GM12878 (cell line): ENCODE measurements at regions not wholly inside any gene's neighbourhood (a gene's known extent, or its start where the extent isn't known, plus 50 kb on each side); places are given as distances from the start of the nearest gene placed in this dataset.

Experiments
- ATAC-seq: fragments of 200-7000 bp; cut with Tn5 transposase; 3 replicates; pipeline ENCODE4 v1.9.1; 2020; ENCODE audit warnings: mild to moderate bottlenecking, moderate library complexity
- BruUV-seq: library from RNA; stranded (reverse); fragments of 400-500 nt; replicated peaks from 2 replicates; lab custom pipeline; 2021; lab: Mats Ljungman, UMichigan
- CTCF ChIA-PET: fragments of 300-600 bp; sonication (Branson Sonifier 250); formaldehyde crosslinking; extraction: SDS; loops from one replicate; lab custom pipeline; 2021; ENCODE audit warnings: inconsistent platforms; lab: Yijun Ruan, JAX
- POLR2A ChIA-PET: fragments of 350-600 bp; formaldehyde crosslinking; extraction: SDS; loops from one replicate; lab custom pipeline; 2021; ENCODE audit warnings: inconsistent platforms; lab: Charles Lee
- RAD21 ChIA-PET: fragments of 300-600 bp; sonication (Branson Sonifier 250); formaldehyde crosslinking; loops from one replicate; lab custom pipeline; 2023; ENCODE audit warnings: antibody characterized with exemption; ENCODE audit not compliant: unreplicated experiment; lab: Charles Lee
- SMC1A ChIA-PET: fragments of 300-600 bp; sonication (Branson Sonifier 250); formaldehyde crosslinking; loops from one replicate; lab custom pipeline; 2023; ENCODE audit not compliant: unreplicated experiment, uncharacterized antibody; lab: Charles Lee
- DNase-seq: peaks from one replicate; pipeline ENCODE4 v3.0.0-alpha.2; 2011; ENCODE audit warnings: low read depth, low spot score
- FAIRE-seq: peaks from 3 replicates; lab custom pipeline; 2011; peaks lifted over from hg19 to GRCh38; lab: Jason Lieb, UNC
- H2AFZ ChIP-seq: 2 replicates; pipeline ENCODE4 v1.6.0; 2011; ENCODE audit warnings: low read depth, low read length, control low read depth; ENCODE audit not compliant: control insufficient read depth
- H3K27ac ChIP-seq: 2 replicates; pipeline ENCODE4 v1.5.1; 2011; ENCODE audit warnings: control low read depth; ENCODE audit not compliant: control insufficient read depth, insufficient read depth
- H3K27me3 ChIP-seq, 2 experiments: replicated peaks in 1 of 2; 2 replicates each; pipeline versions ENCODE4 v1.6.0 to v1.6.1; 2011; ENCODE audit warnings: low read length in 1 of 2; ENCODE audit not compliant: control insufficient read depth in 2 of 2, insufficient read depth in 2 of 2
- H3K36me3 ChIP-seq, 2 experiments: 2 replicates each; pipeline ENCODE4 v1.5.1; 2011; ENCODE audit warnings: low read length in 1 of 2; ENCODE audit not compliant: control insufficient read depth in 2 of 2, insufficient read depth in 2 of 2
- H3K4me1 ChIP-seq: 2 replicates; pipeline ENCODE4 v1.6.1; 2011; ENCODE audit warnings: mild to moderate bottlenecking, low read length, moderate library complexity, mixed read lengths; ENCODE audit not compliant: control insufficient read depth, insufficient read depth
- H3K4me2 ChIP-seq: 2 replicates; pipeline ENCODE4 v1.6.0; 2011; ENCODE audit warnings: control low read depth; ENCODE audit not compliant: control insufficient read depth, insufficient read depth
- H3K4me3 ChIP-seq: fragments of 200-600 bp; sonication (generic); 2 replicates; pipeline ENCODE4 v1.5.1; 2016
- H3K79me2 ChIP-seq: 2 replicates; pipeline ENCODE4 v1.6.0; 2011; ENCODE audit warnings: low read length; ENCODE audit not compliant: control insufficient read depth, insufficient read depth
- H3K9ac ChIP-seq: 2 replicates; pipeline ENCODE4 v1.8.0; 2011; ENCODE audit warnings: low read length, control low read depth, mixed read lengths; ENCODE audit not compliant: control insufficient read depth, insufficient read depth
- H3K9me3 ChIP-seq: replicated peaks from 3 replicates; pipeline ENCODE4 v1.5.1; 2011; ENCODE audit warnings: mild to moderate bottlenecking, low read length; ENCODE audit not compliant: control insufficient read depth, insufficient read depth
- H4K20me1 ChIP-seq: 2 replicates; pipeline ENCODE4 v1.6.0; 2011; ENCODE audit not compliant: control insufficient read depth, insufficient read depth
- ATF7 ChIP-seq: fragments of 450-650 bp; IDR thresholded peaks from 2 replicates; pipeline ENCODE4 v1.6.1; 2016; ENCODE audit warnings: low read depth, mild to moderate bottlenecking
- DPF2 ChIP-seq: fragments of 450-650 bp; IDR thresholded peaks from 2 replicates; pipeline ENCODE4 v1.6.1; 2017; ENCODE audit warnings: mild to moderate bottlenecking
- EED ChIP-seq: sonication (generic); IDR thresholded peaks from 2 replicates; pipeline ENCODE4 v1.6.1; 2016; ENCODE audit warnings: antibody characterized with exemption, low read depth
- FOXK2 ChIP-seq: fragments of 450-650 bp; IDR thresholded peaks from 2 replicates; pipeline ENCODE4 v1.6.1; 2017; ENCODE audit warnings: mild to moderate bottlenecking, moderate library complexity
- HCFC1 ChIP-seq: fragments of 150-350 bp; IDR thresholded peaks from 2 replicates; pipeline ENCODE4 v1.6.1; 2014; ENCODE audit warnings: low read length
- HDAC6 ChIP-seq: fragments of 200-600 bp; sonication (generic); IDR thresholded peaks from one replicate; pipeline ENCODE4 v1.8.0; 2017; ENCODE audit warnings: antibody characterized with exemption; ENCODE audit not compliant: unreplicated experiment
- IKZF2 ChIP-seq, 2 experiments: fragments of 450-650 bp; IDR thresholded peaks; 2 replicates each; pipeline ENCODE4 v1.6.1; 2017; ENCODE audit warnings: mild to moderate bottlenecking in 2 of 2, moderate library complexity in 2 of 2
- JUND ChIP-seq: IDR thresholded peaks from 2 replicates; pipeline ENCODE4 v1.6.1; 2012; ENCODE audit warnings: low read depth, mild to moderate bottlenecking, low read length, improper control_type of control experiment, moderate library complexity
- POLR2A ChIP-seq: IDR thresholded peaks from 2 replicates; pipeline ENCODE4 v1.6.1; 2011; ENCODE audit warnings: low read depth, mild to moderate bottlenecking, low read length
- POU2F2 ChIP-seq: IDR thresholded peaks from 3 replicates; pipeline ENCODE4 v1.6.1; 2011; ENCODE audit warnings: low read depth, mild to moderate bottlenecking, low read length, borderline replicate concordance
- RUNX3 ChIP-seq: IDR thresholded peaks from 2 replicates; pipeline ENCODE4 v1.6.1; 2012; ENCODE audit warnings: low read length, inconsistent platforms
- SMARCA5 ChIP-seq: fragments of 450-650 bp; IDR thresholded peaks from 2 replicates; pipeline ENCODE4 v1.6.1; 2017; ENCODE audit warnings: mild to moderate bottlenecking
- WGBS: methylation state at CpG from one replicate; pipeline ENCODE4 v1.1.6; 2016; ENCODE audit warnings: low lambda C conversion rate; ENCODE audit not compliant: insufficient replicate concordance, insufficient coverage; ENCODE audit errors: missing lambda C conversion rate; 5-methylcytosine and 5-hydroxymethylcytosine counted together
- in situ Hi-C: fragments of 300-500 bp; cut with MboI; formaldehyde crosslinking; loops from 9 replicates; pipeline ENCODE4 v1.14.3; 2018; ENCODE audit warnings: mixed read lengths
- intact Hi-C: fragments of 100-400 bp; cut with micrococcal nuclease; formaldehyde crosslinking; loops from one replicate; pipeline ENCODE4 v1.14.2; 2022; ENCODE audit not compliant: unreplicated experiment
- TF ChIP-seq, protein P1 (sequence below): fragments of 450-650 bp; IDR thresholded peaks from 2 replicates; pipeline ENCODE4 v1.6.1; 2018; ENCODE audit warnings: mild to moderate bottlenecking, low read depth, moderate library complexity; ENCODE audit not compliant: partially characterized antibody
- TF ChIP-seq, protein P2 (sequence below): IDR thresholded peaks from 2 replicates; pipeline ENCODE4 v1.6.1; 2012; ENCODE audit warnings: low read depth, low read length, improper control_type of control experiment
- TF ChIP-seq, protein P3 (sequence below), 3 experiments: IDR thresholded peaks in 2 of 3; conservative IDR thresholded peaks in 1 of 3; 2 replicates each; pipeline ENCODE4 v1.5.1; 2011; ENCODE audit warnings: low read depth in 3 of 3, low read length in 3 of 3, mild to moderate bottlenecking in 3 of 3, control low read depth in 2 of 3, moderate library complexity in 2 of 3, inconsistent platforms in 1 of 3, mixed read lengths in 1 of 3; ENCODE audit not compliant: control insufficient read depth in 2 of 3, insufficient read depth in 1 of 3; ENCODE audit errors: extremely low read depth in 1 of 3
- TF ChIP-seq, protein P4 (sequence below): fragments of 450-650 bp; IDR thresholded peaks from 2 replicates; pipeline ENCODE4 v1.6.1; 2017; ENCODE audit warnings: borderline replicate concordance

DNA sequence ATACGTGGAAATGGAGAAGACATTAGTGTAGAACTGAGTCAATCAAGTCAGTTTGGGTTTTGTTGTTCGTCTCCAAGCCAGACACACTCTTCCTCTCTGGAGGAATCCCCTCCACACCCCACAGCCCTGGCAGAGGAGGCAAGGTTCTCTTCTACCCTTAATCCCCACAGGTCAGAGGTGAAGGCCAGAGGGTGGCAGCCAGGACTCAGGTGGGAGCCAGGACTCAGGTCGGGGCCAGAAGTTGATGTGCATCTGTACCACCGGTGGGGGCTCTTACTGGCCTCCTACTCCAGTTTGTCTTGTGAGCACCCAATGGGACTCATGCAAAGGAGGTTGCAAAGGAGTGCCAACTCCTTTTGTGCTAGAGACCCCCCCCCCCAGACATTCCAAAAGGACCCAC, 126.4 kb downstream of the TBXT start:
- no peak overlapping the region for H3K4me3 ChIP-seq
- H3K79me2 ChIP-seq: no peaks in the 10 kb centered on the region
- ChIA-PET SMC1A (interaction anchor here (0.7 kb wide), 1 partner anchor 1770 kb away, joined by 4 read pairs; no protein-coding TSS in a partner anchor), POLR2A (no interaction called here), CTCF (interaction anchor here (1.5 kb wide), 1 partner anchor 18 kb away, joined by 4 read pairs; no protein-coding TSS in a partner anchor), RAD21 (no interaction called here)
- H3K4me2 ChIP-seq: no peak overlapping the region
- no peak for FAIRE-seq
- BruUV-seq: no TSS peak
- H2AFZ ChIP-seq: no peak overlapping the region
- H3K27me3 ChIP-seq: no peaks in the 10 kb centered on the region
- no peaks in the 10 kb centered on the region for H3K9me3 ChIP-seq
- H3K36me3 ChIP-seq: no peaks in the 10 kb centered on the region
- no peak overlapping the region for H3K27ac ChIP-seq
- in situ Hi-C loops (no loop called here), intact Hi-C loops (no loop called here)
- no peak for DNase-seq
- ATAC-seq: no peak
- TF ChIP-seq, protein P1, sequence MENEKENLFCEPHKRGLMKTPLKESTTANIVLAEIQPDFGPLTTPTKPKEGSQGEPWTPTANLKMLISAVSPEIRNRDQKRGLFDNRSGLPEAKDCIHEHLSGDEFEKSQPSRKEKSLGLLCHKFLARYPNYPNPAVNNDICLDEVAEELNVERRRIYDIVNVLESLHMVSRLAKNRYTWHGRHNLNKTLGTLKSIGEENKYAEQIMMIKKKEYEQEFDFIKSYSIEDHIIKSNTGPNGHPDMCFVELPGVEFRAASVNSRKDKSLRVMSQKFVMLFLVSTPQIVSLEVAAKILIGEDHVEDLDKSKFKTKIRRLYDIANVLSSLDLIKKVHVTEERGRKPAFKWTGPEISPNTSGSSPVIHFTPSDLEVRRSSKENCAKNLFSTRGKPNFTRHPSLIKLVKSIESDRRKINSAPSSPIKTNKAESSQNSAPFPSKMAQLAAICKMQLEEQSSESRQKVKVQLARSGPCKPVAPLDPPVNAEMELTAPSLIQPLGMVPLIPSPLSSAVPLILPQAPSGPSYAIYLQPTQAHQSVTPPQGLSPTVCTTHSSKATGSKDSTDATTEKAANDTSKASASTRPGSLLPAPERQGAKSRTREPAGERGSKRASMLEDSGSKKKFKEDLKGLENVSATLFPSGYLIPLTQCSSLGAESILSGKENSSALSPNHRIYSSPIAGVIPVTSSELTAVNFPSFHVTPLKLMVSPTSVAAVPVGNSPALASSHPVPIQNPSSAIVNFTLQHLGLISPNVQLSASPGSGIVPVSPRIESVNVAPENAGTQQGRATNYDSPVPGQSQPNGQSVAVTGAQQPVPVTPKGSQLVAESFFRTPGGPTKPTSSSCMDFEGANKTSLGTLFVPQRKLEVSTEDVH: no peak
- no peak for TF ChIP-seq SMARCA5
- TF ChIP-seq, protein P2, sequence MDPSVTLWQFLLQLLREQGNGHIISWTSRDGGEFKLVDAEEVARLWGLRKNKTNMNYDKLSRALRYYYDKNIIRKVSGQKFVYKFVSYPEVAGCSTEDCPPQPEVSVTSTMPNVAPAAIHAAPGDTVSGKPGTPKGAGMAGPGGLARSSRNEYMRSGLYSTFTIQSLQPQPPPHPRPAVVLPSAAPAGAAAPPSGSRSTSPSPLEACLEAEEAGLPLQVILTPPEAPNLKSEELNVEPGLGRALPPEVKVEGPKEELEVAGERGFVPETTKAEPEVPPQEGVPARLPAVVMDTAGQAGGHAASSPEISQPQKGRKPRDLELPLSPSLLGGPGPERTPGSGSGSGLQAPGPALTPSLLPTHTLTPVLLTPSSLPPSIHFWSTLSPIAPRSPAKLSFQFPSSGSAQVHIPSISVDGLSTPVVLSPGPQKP: no peak
- TF ChIP-seq JUND: no peak
- no peak for TF ChIP-seq IKZF2 (IDR thresholded peaks at IDR 0.05)
- TF ChIP-seq ATF7: no peak
- TF ChIP-seq FOXK2: no peak
- TF ChIP-seq DPF2: no peak
- TF ChIP-seq, protein P3, sequence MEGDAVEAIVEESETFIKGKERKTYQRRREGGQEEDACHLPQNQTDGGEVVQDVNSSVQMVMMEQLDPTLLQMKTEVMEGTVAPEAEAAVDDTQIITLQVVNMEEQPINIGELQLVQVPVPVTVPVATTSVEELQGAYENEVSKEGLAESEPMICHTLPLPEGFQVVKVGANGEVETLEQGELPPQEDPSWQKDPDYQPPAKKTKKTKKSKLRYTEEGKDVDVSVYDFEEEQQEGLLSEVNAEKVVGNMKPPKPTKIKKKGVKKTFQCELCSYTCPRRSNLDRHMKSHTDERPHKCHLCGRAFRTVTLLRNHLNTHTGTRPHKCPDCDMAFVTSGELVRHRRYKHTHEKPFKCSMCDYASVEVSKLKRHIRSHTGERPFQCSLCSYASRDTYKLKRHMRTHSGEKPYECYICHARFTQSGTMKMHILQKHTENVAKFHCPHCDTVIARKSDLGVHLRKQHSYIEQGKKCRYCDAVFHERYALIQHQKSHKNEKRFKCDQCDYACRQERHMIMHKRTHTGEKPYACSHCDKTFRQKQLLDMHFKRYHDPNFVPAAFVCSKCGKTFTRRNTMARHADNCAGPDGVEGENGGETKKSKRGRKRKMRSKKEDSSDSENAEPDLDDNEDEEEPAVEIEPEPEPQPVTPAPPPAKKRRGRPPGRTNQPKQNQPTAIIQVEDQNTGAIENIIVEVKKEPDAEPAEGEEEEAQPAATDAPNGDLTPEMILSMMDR (IDR thresholded peaks at IDR 0.05 in 2 of 3, conservative IDR thresholded peaks at IDR 0.05 in 1 of 3; ENCODE audit: control insufficient read depth in 2 of 3, extremely low read depth in 1 of 3, insufficient read depth in 1 of 3, low read depth in 3 of 3, low read length in 3 of 3): no peak
- TF ChIP-seq HDAC6: no peak
- TF ChIP-seq POU2F2: no peak
- no peak for TF ChIP-seq HCFC1
- no peak for TF ChIP-seq POLR2A
- TF ChIP-seq RUNX3: no peak
- TF ChIP-seq, protein P4, sequence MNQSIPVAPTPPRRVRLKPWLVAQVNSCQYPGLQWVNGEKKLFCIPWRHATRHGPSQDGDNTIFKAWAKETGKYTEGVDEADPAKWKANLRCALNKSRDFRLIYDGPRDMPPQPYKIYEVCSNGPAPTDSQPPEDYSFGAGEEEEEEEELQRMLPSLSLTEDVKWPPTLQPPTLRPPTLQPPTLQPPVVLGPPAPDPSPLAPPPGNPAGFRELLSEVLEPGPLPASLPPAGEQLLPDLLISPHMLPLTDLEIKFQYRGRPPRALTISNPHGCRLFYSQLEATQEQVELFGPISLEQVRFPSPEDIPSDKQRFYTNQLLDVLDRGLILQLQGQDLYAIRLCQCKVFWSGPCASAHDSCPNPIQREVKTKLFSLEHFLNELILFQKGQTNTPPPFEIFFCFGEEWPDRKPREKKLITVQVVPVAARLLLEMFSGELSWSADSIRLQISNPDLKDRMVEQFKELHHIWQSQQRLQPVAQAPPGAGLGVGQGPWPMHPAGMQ: no peak
- TF ChIP-seq EED: no peak
- 22% methylated on average over 4 of the region's 4 CpGs for WGBS
- no peaks in the 10 kb centered on the region for H4K20me1 ChIP-seq
- no peak overlapping the region for H3K9ac ChIP-seq
- no peaks in the 10 kb centered on the region for H3K4me1 ChIP-seq
